COLO668 (cell line): ENCODE measurements at regions not wholly inside any gene's neighbourhood (a gene's known extent, or its start where the extent isn't known, plus 50 kb on each side); places are given as distances from the start of the nearest gene placed in this dataset.
"Not testable (repeated sequence)": the region's sequence is repeated elsewhere in the genome, so short reads cannot be mapped to it uniquely, and the experiment has no call there.

Experiments
- DNase-seq: peaks from one replicate; lab custom pipeline; 2025; ENCODE audit not compliant: unreplicated experiment; lab: John Stamatoyannopoulos, UW

DNA sequence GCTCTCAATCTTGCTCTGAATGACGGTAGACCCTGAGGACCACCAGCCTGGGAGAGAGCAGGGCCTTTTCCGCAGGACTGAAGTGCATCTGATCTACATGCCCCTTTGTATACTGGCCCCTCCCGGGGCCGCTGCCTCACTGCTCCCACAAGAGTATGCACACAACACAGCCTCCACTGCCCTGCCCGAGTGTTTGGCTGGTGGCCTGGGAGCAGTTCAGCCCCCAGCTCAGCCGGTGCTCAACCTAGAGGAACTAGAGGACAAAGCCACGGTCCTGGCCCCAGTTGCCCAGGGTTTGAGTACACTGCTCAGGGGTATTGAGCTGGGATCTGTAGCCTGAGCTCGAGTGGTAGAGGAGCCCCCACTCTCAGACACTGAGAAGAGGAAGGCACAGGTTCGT is 118.9 kb upstream of the CAB39 start:
- no peak for DNase-seq

DNA sequence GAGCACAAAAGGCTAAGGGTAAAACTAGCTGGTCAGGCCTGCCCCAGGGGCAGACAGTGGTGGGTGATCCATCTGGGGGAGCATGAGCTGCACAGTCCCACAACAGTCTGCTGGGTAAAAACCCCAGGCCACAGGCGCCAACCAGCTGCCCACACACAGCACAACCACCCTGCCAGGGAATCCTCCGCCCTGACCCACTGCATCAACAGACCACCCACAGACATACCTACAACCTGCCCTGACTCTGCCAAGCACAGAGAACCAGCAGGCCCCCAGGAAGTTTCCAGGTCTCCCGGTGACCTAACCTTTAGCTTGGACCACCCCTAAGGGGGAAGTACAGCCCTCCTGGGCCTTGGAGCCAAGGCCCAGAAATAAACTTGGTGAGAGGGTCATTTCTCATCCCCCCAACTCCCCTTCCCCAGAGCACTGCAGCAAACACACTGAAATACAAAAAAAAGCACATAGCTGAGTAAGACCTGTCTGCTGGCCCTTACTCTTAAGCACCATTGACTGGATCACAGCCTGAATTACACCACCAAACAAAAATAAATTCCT is 118.3 kb upstream of the CAB39 start:
- no peak for DNase-seq

DNA sequence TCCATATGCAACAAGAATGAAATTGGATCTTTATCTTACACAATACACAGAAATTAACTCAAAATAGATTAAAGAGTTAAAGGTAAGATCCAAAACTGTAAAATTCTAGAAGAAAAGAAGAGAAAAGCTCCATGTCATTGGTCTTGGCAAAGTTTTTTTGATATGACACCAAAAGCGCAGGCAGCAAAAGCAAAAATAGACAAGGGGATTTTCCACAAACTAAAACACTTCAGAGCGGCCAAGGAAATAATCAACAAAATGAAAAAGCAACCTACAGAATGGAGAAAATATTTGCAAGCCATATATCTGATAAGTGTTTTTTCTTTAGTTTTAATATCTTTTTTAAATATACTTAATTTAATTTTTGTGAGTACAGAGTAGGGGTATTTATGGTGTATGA is 112.8 kb upstream of the CAB39 start:
- no peak for DNase-seq

GRCh38 chr2:230600285-230600684 is 112.4 kb upstream of the CAB39 start:
- DNase-seq = no peak

GRCh38 chr2:230600881-230601280 is 111.8 kb upstream of the CAB39 start:
- DNase-seq = no peak

DNA sequence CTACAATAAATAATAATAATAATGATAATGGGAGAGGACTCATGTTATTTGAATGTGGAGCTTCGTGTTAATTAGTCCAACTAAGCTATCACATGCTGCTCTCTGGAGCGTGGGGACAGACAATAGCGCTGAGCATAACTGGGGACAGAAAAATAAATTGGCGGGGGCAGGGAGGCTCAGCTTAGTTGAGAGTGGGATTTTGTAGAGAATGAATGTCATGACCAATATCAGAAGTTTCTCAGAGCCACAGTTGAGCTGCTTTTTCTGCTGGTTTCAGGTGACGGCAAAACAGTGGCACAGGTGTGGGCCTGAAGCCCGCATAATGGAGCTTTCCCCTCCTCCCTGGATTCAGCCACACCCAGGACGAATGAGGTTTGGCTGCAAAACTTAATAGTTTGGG is 111.1 kb upstream of the CAB39 start:
- no peak for DNase-seq

- no peak for DNase-seq
Observed at GRCh38 chr2:230602562-230603230, 109.9 kb upstream of the CAB39 start.

DNA sequence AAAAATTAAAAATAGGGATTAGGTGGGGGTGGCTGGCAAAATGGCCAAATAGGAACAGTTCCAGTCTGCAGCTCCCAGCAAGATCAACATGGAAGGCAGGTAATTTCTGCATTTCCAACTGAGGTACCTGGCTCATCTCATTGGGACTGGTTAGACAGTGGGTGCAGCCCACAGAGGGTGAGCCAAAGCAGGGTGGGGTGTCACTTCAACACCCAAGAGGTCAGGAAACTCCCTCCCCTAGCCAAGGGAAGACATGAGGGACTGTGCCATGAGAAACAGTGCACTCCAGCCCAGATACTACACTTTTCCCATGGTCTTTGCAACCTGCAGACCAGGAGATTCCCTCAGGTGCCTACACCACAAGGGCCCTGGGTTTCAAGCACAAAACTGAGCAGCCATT is 109.3 kb upstream of the CAB39 start:
- not testable (repeated sequence) for DNase-seq

DNA sequence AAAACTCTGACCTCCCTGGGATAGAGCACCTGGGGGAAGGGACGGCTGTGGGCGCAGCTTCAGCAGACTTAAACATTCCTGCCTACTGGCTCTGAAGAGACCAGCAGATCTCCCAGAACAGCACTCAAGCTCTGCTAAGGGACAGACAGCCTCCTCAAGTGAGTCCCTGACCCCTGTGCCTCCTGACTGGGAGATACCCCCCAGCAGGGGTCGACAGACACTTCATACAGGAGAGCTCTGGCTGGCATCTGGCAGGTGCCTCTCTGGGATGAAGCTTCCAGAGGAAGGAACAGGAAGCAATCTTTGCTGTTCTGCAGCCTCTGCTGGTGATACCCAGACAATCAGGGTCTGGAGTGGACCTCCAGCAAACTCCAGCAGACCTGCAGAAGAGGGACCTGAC is 108.5 kb upstream of the CAB39 start:
- DNase-seq = not testable (repeated sequence)

DNA sequence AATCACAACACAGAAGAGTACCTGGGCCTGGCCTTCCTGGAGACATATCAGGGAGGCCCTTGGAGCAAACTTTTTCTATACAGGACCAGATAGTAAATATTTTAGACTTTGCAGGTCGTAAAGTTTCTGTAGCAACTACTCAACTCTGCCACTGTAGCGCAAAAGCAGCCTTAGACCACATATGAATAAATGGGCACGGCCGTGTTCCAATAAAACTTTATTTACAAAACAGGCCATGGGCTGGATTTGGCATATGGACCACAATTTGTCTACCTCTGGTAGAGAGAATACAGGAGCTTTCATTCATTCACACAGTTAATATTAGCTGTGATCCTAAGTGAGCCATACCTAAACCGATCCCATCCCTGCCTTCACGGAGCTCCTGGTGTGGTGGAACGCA is 98.6 kb upstream of the CAB39 start:
- DNase-seq = no peak

DNA sequence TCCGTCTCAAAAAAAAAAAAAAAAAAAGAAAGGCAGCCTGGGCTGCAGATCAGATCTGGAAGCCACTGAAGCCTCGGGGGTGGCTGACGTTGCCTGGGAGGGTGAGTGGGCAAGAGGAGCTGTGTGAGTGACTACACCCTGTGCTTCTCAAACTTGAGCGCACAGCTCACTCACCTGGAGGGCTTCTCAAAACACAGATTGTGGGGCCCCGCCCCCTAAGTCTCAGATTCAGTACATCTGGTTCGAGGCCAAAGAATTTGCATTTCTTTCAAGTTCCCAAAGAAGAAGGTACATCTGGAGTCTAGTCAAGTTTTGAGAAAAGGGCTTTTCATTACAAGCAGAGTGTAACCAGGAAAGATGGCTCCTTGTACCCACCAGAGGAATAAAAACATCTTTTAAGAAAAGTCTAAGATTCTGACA is 97.7 kb upstream of the CAB39 start:
- DNase-seq = no peak

GRCh38 chr2:230617256-230617706 is 95.4 kb upstream of the CAB39 start:
- DNase-seq = not testable (repeated sequence)

DNA sequence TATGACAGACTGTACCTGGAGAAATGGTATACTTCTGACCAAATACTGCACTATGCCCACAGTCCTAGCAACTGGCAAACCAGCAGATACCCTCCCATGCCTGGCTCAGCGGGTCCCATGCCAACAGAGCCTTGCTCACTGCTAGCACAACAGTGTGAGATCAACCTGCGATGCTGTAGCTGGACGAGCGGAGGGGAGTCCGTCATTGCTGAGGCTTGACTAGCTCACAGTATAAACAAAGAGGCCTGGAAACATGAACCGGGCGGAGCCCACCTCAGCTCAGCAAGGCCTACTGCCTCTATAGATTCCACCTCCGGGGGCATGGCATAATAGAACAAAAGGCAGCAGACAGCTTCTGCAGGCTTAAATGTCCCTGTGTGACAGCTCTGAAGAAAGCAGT is 93.2 kb upstream of the CAB39 start:
- DNase-seq = no peak

DNA sequence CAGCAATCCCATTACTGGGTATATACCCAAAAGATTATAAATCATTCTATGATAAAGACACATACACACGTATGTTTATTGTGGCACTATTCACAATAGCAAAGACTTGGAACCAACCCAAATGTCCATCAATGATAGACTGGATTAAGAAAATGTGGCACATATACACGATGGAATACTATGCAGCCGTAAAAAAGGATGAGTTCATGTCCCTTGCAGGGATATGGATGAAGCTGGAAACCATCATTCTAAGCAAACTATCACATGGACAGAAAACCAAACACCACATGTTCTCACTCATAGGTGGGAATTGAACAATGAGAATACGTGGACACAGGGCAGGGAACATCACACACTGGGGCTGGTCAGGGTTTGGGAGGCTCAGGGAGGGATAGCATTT is 87.4 kb upstream of the CAB39 start:
- DNase-seq = not testable (repeated sequence)

GRCh38 chr2:230627091-230627490 is 85.6 kb upstream of the CAB39 start:
- not testable (repeated sequence) for DNase-seq

- no peak for DNase-seq
Observed at GRCh38 chr2:230627806-230628724, 84.6 kb upstream of the CAB39 start.

GRCh38 chr2:230631470-230631869 is 81.2 kb upstream of the CAB39 start:
- DNase-seq = no peak

- no peak for DNase-seq
Observed at GRCh38 chr2:230634146-230634545, 78.5 kb upstream of the CAB39 start.

DNA sequence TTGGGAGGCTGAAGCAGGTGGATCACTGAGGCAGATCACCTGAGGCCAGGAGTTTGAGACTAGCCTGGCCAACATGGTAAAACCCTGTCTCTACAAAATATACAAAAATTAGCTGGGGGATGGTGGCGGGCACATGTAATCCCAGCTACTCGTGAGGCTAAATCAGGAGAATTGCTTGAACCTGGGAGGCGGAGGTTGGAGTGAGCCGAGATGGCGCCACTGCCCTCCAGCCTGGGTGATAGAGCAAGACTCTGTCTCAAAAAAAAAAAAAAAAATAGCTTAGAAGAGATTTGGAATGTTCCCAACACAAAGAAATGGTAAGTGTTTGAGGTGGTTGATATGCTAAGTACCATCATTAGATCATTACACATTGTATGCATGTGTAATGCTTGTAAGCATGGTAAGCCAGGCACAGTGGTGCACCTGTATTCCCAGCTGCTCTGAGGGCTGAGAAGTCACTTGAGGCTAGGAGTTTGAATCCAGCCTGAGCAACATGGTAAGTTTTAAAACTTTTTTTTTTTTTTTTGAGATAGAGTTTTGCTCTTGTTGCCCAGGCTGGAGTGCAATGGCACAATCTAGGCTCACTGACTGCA is 77.8 kb upstream of the CAB39 start:
- DNase-seq = not testable (repeated sequence)

DNA sequence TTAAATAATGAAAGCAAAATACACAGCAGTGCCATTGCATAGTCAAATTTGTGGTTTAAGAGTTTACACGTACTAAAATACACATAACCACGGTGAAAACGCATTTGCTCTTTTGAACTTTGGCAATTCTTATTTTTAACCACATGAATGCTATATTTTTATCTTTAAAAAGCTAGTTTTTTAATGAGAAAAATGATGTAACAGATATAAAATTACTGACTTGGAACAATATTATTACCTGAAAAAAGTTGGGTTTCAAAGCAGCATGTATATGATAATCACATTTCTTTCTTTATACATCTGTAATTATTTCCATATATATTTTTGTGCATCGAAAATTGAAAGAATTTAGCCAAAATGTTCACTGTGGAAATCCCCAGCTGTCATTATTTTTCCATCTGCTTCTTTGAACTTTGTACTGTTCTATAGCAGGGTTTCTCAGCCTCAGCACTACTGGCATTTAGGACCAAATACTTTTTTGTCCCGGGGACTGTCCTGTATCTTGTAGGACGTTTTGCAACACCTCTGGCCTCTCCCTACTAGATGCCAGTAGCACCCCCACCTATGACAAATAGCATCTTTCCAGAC is 75.9 kb upstream of the CAB39 start:
- no peak for DNase-seq

DNA sequence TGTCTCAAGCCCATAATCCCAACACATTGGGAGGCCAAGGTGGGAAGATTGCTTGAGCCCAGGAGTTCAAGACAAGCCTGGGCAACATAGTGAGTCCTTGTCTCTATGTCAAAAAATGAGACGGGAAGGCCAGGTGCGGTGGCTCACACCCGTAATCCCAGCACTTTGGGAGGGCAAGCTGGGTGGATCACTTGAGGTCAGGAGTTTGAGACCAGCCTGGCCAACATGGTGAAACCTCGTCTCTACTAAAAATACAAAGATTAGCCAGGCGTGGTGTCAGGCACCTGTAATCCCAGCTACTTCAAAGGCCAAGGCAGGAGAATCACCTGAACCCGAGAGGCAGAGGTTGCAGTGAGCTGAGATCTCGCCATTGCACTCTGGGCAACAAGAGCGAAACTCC is 75.2 kb upstream of the CAB39 start:
- not testable (repeated sequence) for DNase-seq
